PC-3 (cell line): ENCODE measurements at regions not wholly inside any gene's neighbourhood (a gene's known extent, or its start where the extent isn't known, plus 50 kb on each side); places are given as distances from the start of the nearest gene placed in this dataset.

Experiments used
- ATAC-seq: fragments of 200-7000 bp; cut with Tn5 transposase; 2 replicates; pipeline ENCODE4 v1.9.1; 2020; ENCODE audit warnings: mild to moderate bottlenecking, moderate library complexity
- BruUV-seq: library from RNA; stranded (reverse); fragments of 400-500 nt; replicated peaks from 2 replicates; lab custom pipeline; 2021; lab: Mats Ljungman, UMichigan
- CTCF ChIA-PET: fragments of 300-600 bp; sonication (Branson Sonifier 250); formaldehyde crosslinking; loops from one replicate; lab custom pipeline; 2022; ENCODE audit warnings: antibody characterized with exemption; lab: Charles Lee
- POLR2A ChIA-PET: fragments of 300-600 bp; sonication (Branson Sonifier 250); formaldehyde crosslinking; loops from one replicate; lab custom pipeline; 2022; ENCODE audit warnings: antibody characterized with exemption; ENCODE audit not compliant: unreplicated experiment; lab: Charles Lee
- DNase-seq: peaks from one replicate; pipeline ENCODE4 v3.0.0-alpha.2; 2015
- H2AFZ ChIP-seq: fragments of 300-600 bp; sonication (generic); 2 replicates; pipeline ENCODE4 v1.6.0; 2016; ENCODE audit warnings: antibody characterized with exemption, low read length
- H3F3A ChIP-seq: fragments of 300-600 bp; sonication (generic); one replicate; pipeline ENCODE4 v1.6.0; 2017; ENCODE audit warnings: antibody characterized with exemption, low read length, control low read depth, mild to moderate bottlenecking; ENCODE audit not compliant: unreplicated experiment
- H3K27ac ChIP-seq: fragments of 300-600 bp; sonication (generic); 2 replicates; pipeline ENCODE4 v1.5.1; 2016; ENCODE audit warnings: mild to moderate bottlenecking, low read length
- H3K27me3 ChIP-seq: fragments of 300-600 bp; sonication (generic); 2 replicates; pipeline ENCODE4 v1.6.1; 2016; ENCODE audit warnings: low read length, mixed read lengths
- H3K36me3 ChIP-seq: fragments of 300-600 bp; sonication (generic); 2 replicates; pipeline ENCODE4 v1.6.1; 2016; ENCODE audit warnings: low read depth, mixed run types, low read length, mixed read lengths
- H3K4me1 ChIP-seq: fragments of 300-600 bp; sonication (generic); 2 replicates; pipeline ENCODE4 v1.5.1; 2016; ENCODE audit warnings: low read length; ENCODE audit not compliant: insufficient read depth
- H3K4me2 ChIP-seq: fragments of 300-600 bp; sonication (generic); 2 replicates; pipeline ENCODE4 v1.6.0; 2016; ENCODE audit warnings: low read length
- H3K4me3 ChIP-seq: fragments of 300-600 bp; sonication (generic); 2 replicates; pipeline ENCODE4 v1.5.1; 2016; ENCODE audit warnings: mild to moderate bottlenecking, low read length, mixed read lengths
- H3K79me2 ChIP-seq: fragments of 300-600 bp; sonication (generic); 2 replicates; pipeline ENCODE4 v1.6.1; 2017; ENCODE audit warnings: low read length, mixed read lengths
- H3K9ac ChIP-seq: fragments of 300-600 bp; sonication (generic); 2 replicates; pipeline ENCODE4 v1.6.0; 2016; ENCODE audit warnings: mild to moderate bottlenecking, low read length
- H3K9me2 ChIP-seq: fragments of 300-600 bp; sonication (generic); replicated peaks from 2 replicates; pipeline ENCODE4 v1.6.1; 2016; ENCODE audit warnings: mixed run types, low read length, mixed read lengths
- H3K9me3 ChIP-seq: fragments of 300-600 bp; sonication (generic); 2 replicates; pipeline ENCODE4 v1.6.1; 2016; ENCODE audit warnings: low read length, mixed read lengths
- H4K20me1 ChIP-seq: fragments of 300-600 bp; sonication (generic); 2 replicates; pipeline ENCODE4 v1.6.1; 2016; ENCODE audit warnings: low read length, mixed read lengths
- EZH2 ChIP-seq: fragments of 300-600 bp; sonication (generic); IDR thresholded peaks from one replicate; pipeline ENCODE4 v1.6.1; 2017; ENCODE audit warnings: antibody characterized with exemption, mild to moderate bottlenecking, low read length; ENCODE audit not compliant: unreplicated experiment
- EZH2phosphoT487 ChIP-seq: fragments of 300-600 bp; sonication (generic); IDR thresholded peaks from 2 replicates; pipeline ENCODE4 v1.6.1; 2018; ENCODE audit warnings: mild to moderate bottlenecking, antibody characterized with exemption, low read length, borderline replicate concordance
- intact Hi-C: fragments of 100-400 bp; cut with micrococcal nuclease; formaldehyde crosslinking; loops from 2 replicates; pipeline ENCODE4 v1.9.0; 2023
- TF ChIP-seq, protein P1 (sequence below): fragments of 300-600 bp; sonication (generic); conservative IDR thresholded peaks from 2 replicates; pipeline ENCODE4 v1.5.1; 2017; ENCODE audit warnings: antibody characterized with exemption, low read depth, mild to moderate bottlenecking, low read length

DNA sequence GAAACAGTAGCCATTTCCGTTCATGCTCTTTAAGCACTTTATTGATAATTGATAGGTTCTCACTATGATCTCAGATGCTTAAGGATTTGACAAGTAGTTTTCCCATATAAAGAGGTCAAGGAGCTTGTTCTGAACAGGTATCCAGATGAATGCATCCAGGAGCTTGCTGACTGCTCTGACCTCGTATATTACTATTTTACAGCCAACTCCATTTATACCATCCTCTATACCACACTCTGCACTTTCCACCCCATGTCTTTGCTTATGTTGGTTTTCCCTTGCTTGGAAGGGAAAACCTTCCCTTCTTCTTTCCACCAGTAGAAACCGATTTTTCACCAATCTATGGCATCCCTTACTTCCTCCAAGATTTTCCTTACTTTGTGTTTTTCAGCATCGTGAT, 107.2 kb downstream of the LHX9 start:
- Histone ChIP-seq H3K9me2 (no peaks in the 10 kb centered on the region), H3K4me3 (no peak overlapping the region), H3K4me1 (no peaks in the 10 kb centered on the region), H4K20me1 (no peaks in the 10 kb centered on the region), H3F3A (no peaks in the 10 kb centered on the region), H2AFZ (no peak overlapping the region), H3K36me3 (no peaks in the 10 kb centered on the region), H3K27ac (no peak overlapping the region), H3K9me3 (no peaks in the 10 kb centered on the region), H3K9ac (no peak overlapping the region), H3K4me2 (no peak overlapping the region), H3K27me3 (no peaks in the 10 kb centered on the region), H3K79me2 (no peaks in the 10 kb centered on the region)
- no peak for DNase-seq
- intact Hi-C loops: no loop called here
- no peak for ATAC-seq
- ChIA-PET CTCF (no interaction called here), POLR2A (no interaction called here)
- BruUV-seq: no TSS peak
- TF ChIP-seq, protein P1, sequence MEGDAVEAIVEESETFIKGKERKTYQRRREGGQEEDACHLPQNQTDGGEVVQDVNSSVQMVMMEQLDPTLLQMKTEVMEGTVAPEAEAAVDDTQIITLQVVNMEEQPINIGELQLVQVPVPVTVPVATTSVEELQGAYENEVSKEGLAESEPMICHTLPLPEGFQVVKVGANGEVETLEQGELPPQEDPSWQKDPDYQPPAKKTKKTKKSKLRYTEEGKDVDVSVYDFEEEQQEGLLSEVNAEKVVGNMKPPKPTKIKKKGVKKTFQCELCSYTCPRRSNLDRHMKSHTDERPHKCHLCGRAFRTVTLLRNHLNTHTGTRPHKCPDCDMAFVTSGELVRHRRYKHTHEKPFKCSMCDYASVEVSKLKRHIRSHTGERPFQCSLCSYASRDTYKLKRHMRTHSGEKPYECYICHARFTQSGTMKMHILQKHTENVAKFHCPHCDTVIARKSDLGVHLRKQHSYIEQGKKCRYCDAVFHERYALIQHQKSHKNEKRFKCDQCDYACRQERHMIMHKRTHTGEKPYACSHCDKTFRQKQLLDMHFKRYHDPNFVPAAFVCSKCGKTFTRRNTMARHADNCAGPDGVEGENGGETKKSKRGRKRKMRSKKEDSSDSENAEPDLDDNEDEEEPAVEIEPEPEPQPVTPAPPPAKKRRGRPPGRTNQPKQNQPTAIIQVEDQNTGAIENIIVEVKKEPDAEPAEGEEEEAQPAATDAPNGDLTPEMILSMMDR: no peak
- TF ChIP-seq EZH2phosphoT487: no peak
- TF ChIP-seq EZH2: no peak

DNA sequence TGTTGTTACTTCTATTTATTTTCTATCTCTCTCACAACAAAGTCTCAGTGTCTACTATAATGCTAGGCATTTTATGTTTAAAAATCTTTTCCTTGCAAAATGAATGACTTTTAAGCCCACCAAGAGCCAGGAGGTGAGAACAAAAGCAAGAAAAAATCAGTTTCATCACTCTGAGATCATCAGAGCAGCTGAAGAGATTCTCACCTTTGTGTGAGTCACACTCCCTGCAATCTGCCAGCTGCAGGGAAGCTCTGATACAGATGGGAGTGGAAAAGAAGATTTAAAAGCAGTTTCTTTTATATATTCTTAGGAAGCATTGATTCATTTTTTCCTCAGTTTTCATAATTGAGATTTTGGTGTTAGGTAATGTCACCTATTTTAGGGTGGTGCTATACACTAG, 107.6 kb downstream of the LHX9 start:
- ChIA-PET CTCF (no interaction called here), POLR2A (no interaction called here)
- H3K79me2 ChIP-seq: no peaks in the 10 kb centered on the region
- intact Hi-C loops: no loop called here
- no peak overlapping the region for H3K27ac ChIP-seq
- no peaks in the 10 kb centered on the region for H4K20me1 ChIP-seq
- no peaks in the 10 kb centered on the region for H3K27me3 ChIP-seq
- H3K4me2 ChIP-seq: no peak overlapping the region
- TF ChIP-seq EZH2: no peak
- TF ChIP-seq, protein P1: no peak
- no peak for TF ChIP-seq EZH2phosphoT487
- H2AFZ ChIP-seq: no peak overlapping the region
- H3K4me1 ChIP-seq: no peaks in the 10 kb centered on the region
- H3K9ac ChIP-seq: no peak overlapping the region
- H3K36me3 ChIP-seq: no peaks in the 10 kb centered on the region
- H3F3A ChIP-seq: no peaks in the 10 kb centered on the region
- ATAC-seq (peak; percentile 38; the same call in 1 of the 2 replicates), DNase-seq (peak; percentile 42)
- H3K9me2 ChIP-seq: no peaks in the 10 kb centered on the region
- no peak overlapping the region for H3K4me3 ChIP-seq
- no TSS peak for BruUV-seq
- H3K9me3 ChIP-seq: no peaks in the 10 kb centered on the region

DNA sequence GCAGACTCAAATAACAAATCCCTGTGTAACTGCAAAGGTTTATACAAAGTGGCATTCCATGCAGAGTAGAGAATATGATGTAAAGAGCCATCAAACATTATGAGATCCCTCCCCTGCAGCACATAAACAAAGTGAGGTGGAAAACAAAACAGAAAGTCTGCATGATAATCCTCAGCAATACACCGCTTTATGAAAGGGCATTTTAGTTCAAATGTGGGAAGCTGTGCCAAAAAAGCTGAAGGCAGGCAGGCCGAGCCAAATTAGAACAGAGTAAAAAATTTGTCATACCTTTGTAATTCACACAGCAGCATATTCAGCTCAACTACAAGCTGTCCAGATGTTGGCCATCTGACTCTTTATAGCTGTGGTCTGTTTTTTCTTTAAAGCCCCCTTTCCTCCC, 113.5 kb downstream of the LHX9 start:
- ATAC-seq: no peak
- H3K9me2 ChIP-seq: no peaks in the 10 kb centered on the region
- H3K4me2 ChIP-seq: no peak overlapping the region
- no peak overlapping the region for H3K4me3 ChIP-seq
- no peaks in the 10 kb centered on the region for H3K4me1 ChIP-seq
- no peaks in the 10 kb centered on the region for H3K79me2 ChIP-seq
- H4K20me1 ChIP-seq: no peaks in the 10 kb centered on the region
- H3F3A ChIP-seq: no peaks in the 10 kb centered on the region
- BruUV-seq: no TSS peak
- no peak for DNase-seq
- no peaks in the 10 kb centered on the region for H3K27me3 ChIP-seq
- H3K27ac ChIP-seq: no peak overlapping the region
- ChIA-PET POLR2A (no interaction called here), CTCF (no interaction called here)
- TF ChIP-seq EZH2phosphoT487 (no peak), EZH2 (no peak)
- TF ChIP-seq, protein P1: no peak
- no peak overlapping the region for H3K9ac ChIP-seq
- no peaks in the 10 kb centered on the region for H3K36me3 ChIP-seq
- no peaks in the 10 kb centered on the region for H3K9me3 ChIP-seq
- intact Hi-C loops: no loop called here
- no peak overlapping the region for H2AFZ ChIP-seq
